ENCODE measurements at regions not wholly inside any gene's neighbourhood (a gene's known extent, or its start where the extent isn't known, plus 50 kb on each side); places are given as distances from the start of the nearest gene placed in this dataset. TPM values are rescaled to one million over a fixed set of nuclear protein-coding genes. Genes with fewer than 3 reads are reported as not detected.
"Not testable (repeated sequence)": the region's sequence is repeated elsewhere in the genome, so short reads cannot be mapped to it uniquely, and the experiment has no call there.

- no peak for TF ChIP-seq CTCF (IDR thresholded peaks at IDR 0.05; ENCODE audit: insufficient read depth, low read length)
- H3K4me3 ChIP-seq (ENCODE audit: low read depth, low read length): no peak overlapping the region
- no peak for DNase-seq (ENCODE audit: low read depth)
These were observed 51.2 kb upstream of the AKIRIN2 start for GRCh38 chr6:87753131-87753685.

- H3K4me3 ChIP-seq (ENCODE audit: low read depth, low read length); DNase-seq (ENCODE audit: low read depth): not testable (repeated sequence)
These were observed 50.5 kb upstream of the AKIRIN2 start for GRCh38 chr6:87752503-87752902.

Small RNAs in the stretch of these regions (small RNA-seq; reads per million reads assigned to genes)
- gene RF00019: not detected
- not detected for gene RN7SL183P
